Glutamatergic neuron (in vitro differentiated cells): ENCODE measurements at regions not wholly inside any gene's neighbourhood (a gene's known extent, or its start where the extent isn't known, plus 50 kb on each side); places are given as distances from the start of the nearest gene placed in this dataset.

Experiments
- DNase-seq: peaks from one replicate; pipeline ENCODE4 v3.0.0; 2022
- H3K27ac Mint-ChIP-seq: one replicate; pipeline ENCODE4 v1.8.0; 2020; ENCODE audit warnings: mild to moderate bottlenecking, mixed read lengths, inconsistent platforms; ENCODE audit not compliant: unreplicated experiment
- H3K27me3 Mint-ChIP-seq: one replicate; pipeline ENCODE4 v1.8.0; 2020; ENCODE audit warnings: mild to moderate bottlenecking, moderate library complexity, mixed read lengths, inconsistent platforms; ENCODE audit not compliant: unreplicated experiment
- H3K36me3 Mint-ChIP-seq: one replicate; pipeline ENCODE4 v1.8.0; 2020; ENCODE audit warnings: mild to moderate bottlenecking, mixed read lengths, inconsistent platforms; ENCODE audit not compliant: unreplicated experiment
- H3K4me1 Mint-ChIP-seq: one replicate; pipeline ENCODE4 v1.8.0; 2020; ENCODE audit warnings: mild to moderate bottlenecking, low read depth, mixed read lengths, inconsistent platforms; ENCODE audit not compliant: unreplicated experiment
- H3K4me3 Mint-ChIP-seq: one replicate; pipeline ENCODE4 v1.8.0; 2020; ENCODE audit warnings: mild to moderate bottlenecking, mixed read lengths, inconsistent platforms; ENCODE audit not compliant: unreplicated experiment
- H3K9me3 Mint-ChIP-seq: one replicate; pipeline ENCODE4 v1.8.0; 2020; ENCODE audit warnings: mild to moderate bottlenecking, moderate library complexity, mixed read lengths, inconsistent platforms; ENCODE audit not compliant: unreplicated experiment
- CTCF ChIP-seq: fragments of 200-600 bp; sonication (generic); IDR thresholded peaks from one replicate; pipeline ENCODE4 v1.5.0; 2021; ENCODE audit not compliant: partially characterized antibody, unreplicated experiment

DNA sequence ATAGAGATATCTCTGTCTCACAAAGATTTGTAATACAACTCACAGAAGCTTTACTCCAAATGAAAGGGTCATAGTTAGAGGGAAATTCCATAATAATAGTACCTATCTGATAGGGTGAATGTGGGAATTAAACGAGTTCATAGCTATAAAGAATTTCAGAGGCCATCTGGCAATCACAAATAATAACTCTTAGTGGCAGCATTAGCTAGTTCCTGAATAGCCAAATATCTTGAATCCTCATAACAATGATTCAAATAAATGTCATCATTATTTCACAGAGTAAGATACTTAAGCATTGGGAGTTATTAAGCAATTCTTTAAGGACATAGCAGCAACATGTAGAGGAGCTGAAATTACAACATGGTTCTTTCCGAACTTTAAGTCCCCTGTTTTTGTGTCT lies 1265.0 kb upstream of the PIK3C3 start:
- H3K27me3 Mint-ChIP-seq = no peaks in the 10 kb centered on the region
- TF ChIP-seq CTCF = no peak
- no peak overlapping the region for H3K27ac Mint-ChIP-seq
- H3K36me3 Mint-ChIP-seq = no peaks in the 10 kb centered on the region
- H3K4me3 Mint-ChIP-seq = no peak overlapping the region
- H3K9me3 Mint-ChIP-seq = no peaks in the 10 kb centered on the region
- H3K4me1 Mint-ChIP-seq = no peaks in the 10 kb centered on the region
- no peak for DNase-seq

- DNase-seq = no peak
- Mint-ChIP-seq H3K9me3 (no peaks in the 10 kb centered on the region), H3K27me3 (no peaks in the 10 kb centered on the region), H3K4me1 (no peaks in the 10 kb centered on the region), H3K4me3 (no peak overlapping the region), H3K36me3 (no peaks in the 10 kb centered on the region), H3K27ac (no peak overlapping the region)
- no peak for TF ChIP-seq CTCF
These were observed 1267.6 kb upstream of the PIK3C3 start for GRCh38 chr18:40687399-40687798.

DNA sequence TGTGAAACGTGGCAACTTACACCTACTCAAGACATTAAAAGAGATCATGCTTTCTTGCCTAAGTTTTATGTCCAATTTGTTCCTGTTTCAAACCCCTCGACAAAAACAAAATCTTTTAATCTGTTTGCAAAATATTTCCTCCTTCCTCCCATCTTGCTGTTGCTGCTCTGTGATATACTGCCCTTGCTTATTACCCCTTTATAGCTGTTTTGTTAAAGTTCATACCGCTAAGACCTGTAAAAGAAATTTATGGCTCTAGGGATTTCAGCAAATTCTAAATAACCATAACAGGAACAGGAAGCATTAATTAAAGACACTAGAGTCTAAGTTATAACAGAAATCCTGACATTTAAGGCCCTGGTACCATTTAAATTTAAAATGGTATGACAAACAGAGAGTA lies 1268.2 kb upstream of the PIK3C3 start:
- no peaks in the 10 kb centered on the region for H3K9me3 Mint-ChIP-seq
- TF ChIP-seq CTCF = no peak
- DNase-seq = no peak
- no peak overlapping the region for H3K27ac Mint-ChIP-seq
- H3K4me1 Mint-ChIP-seq = no peaks in the 10 kb centered on the region
- H3K4me3 Mint-ChIP-seq = no peak overlapping the region
- no peaks in the 10 kb centered on the region for H3K36me3 Mint-ChIP-seq
- no peaks in the 10 kb centered on the region for H3K27me3 Mint-ChIP-seq

GRCh38 chr18:40685219-40685618 lies 1269.8 kb upstream of the PIK3C3 start:
- no peak for DNase-seq
- Mint-ChIP-seq H3K27ac (no peak overlapping the region), H3K4me3 (no peak overlapping the region), H3K9me3 (no peaks in the 10 kb centered on the region), H3K36me3 (no peaks in the 10 kb centered on the region), H3K27me3 (no peaks in the 10 kb centered on the region), H3K4me1 (no peaks in the 10 kb centered on the region)
- no peak for TF ChIP-seq CTCF

DNA sequence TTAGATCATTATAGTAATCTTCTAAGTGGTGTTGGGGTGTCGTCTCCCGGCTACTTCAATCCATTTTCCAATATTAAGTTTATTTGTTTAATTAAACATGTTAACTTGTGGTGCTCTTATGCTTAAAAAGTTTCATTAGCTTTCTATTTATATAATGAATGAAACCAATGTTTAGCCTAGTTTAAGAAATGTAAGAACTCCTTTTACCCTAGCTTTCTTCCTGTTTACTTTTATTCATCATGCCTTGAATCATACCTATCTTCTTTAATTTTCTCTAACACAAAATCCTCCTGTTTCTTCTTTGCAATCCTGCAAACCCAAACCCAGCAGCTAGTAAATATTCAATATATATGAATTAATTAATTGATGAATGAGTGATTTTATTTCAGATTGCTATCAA lies 1276.7 kb upstream of the PIK3C3 start:
- DNase-seq = no peak
- Mint-ChIP-seq H3K27me3 (no peaks in the 10 kb centered on the region), H3K4me3 (no peak overlapping the region), H3K27ac (no peak overlapping the region), H3K4me1 (no peaks in the 10 kb centered on the region), H3K9me3 (no peaks in the 10 kb centered on the region), H3K36me3 (no peaks in the 10 kb centered on the region)
- TF ChIP-seq CTCF = no peak
